Uterus (tissue), 2 donors: ENCODE measurements at regions not wholly inside any gene's neighbourhood (a gene's known extent, or its start where the extent isn't known, plus 50 kb on each side); places are given as distances from the start of the nearest gene placed in this dataset.

Experiments used
- CTCF ChIP-seq, 4 experiments: fragments of 200-600 bp in 2 of 4; fragments of 450-650 bp in 2 of 4; sonication (generic) in 2 of 4; IDR thresholded peaks; one replicate each; pipeline ENCODE4 v1.5.1; 2016 to 2019; ENCODE audit warnings: antibody characterized with exemption in 4 of 4, mild to moderate bottlenecking in 2 of 4, moderate library complexity in 1 of 4
- POLR2A ChIP-seq, 2 donors: fragments of 450-650 bp; IDR thresholded peaks; one replicate each; pipeline ENCODE4 v1.6.1; 2016; ENCODE audit warnings: antibody characterized with exemption in 2 of 2, mild to moderate bottlenecking in 1 of 2, moderate library complexity in 1 of 2

GRCh38 chr22:44620129-44620840 lies 81.7 kb upstream of the PRR5 start:
- no peak for TF ChIP-seq CTCF (IDR thresholded peaks at IDR 0.05)
- TF ChIP-seq POLR2A (IDR thresholded peaks at IDR 0.05) = no peak
